Endometrium (tissue), 2 donors: ENCODE measurements at regions not wholly inside any gene's neighbourhood (a gene's known extent, or its start where the extent isn't known, plus 50 kb on each side); places are given as distances from the start of the nearest gene placed in this dataset.
"Not testable (repeated sequence)": the region's sequence is repeated elsewhere in the genome, so short reads cannot be mapped to it uniquely, and the experiment has no call there.

Experiments
- FAIRE-seq: peaks from 2 replicates; lab custom pipeline; 2012; peaks lifted over from hg19 to GRCh38; lab: Jason Lieb, UNC
- donor health status: control.
- donor health status: control.

GRCh38 chr3:187795207-187795960 is 50.1 kb upstream of the BCL6 start:
- no peak for FAIRE-seq

- no peak for FAIRE-seq
Observed at GRCh38 chr3:187798126-187798525, 52.9 kb upstream of the BCL6 start.

DNA sequence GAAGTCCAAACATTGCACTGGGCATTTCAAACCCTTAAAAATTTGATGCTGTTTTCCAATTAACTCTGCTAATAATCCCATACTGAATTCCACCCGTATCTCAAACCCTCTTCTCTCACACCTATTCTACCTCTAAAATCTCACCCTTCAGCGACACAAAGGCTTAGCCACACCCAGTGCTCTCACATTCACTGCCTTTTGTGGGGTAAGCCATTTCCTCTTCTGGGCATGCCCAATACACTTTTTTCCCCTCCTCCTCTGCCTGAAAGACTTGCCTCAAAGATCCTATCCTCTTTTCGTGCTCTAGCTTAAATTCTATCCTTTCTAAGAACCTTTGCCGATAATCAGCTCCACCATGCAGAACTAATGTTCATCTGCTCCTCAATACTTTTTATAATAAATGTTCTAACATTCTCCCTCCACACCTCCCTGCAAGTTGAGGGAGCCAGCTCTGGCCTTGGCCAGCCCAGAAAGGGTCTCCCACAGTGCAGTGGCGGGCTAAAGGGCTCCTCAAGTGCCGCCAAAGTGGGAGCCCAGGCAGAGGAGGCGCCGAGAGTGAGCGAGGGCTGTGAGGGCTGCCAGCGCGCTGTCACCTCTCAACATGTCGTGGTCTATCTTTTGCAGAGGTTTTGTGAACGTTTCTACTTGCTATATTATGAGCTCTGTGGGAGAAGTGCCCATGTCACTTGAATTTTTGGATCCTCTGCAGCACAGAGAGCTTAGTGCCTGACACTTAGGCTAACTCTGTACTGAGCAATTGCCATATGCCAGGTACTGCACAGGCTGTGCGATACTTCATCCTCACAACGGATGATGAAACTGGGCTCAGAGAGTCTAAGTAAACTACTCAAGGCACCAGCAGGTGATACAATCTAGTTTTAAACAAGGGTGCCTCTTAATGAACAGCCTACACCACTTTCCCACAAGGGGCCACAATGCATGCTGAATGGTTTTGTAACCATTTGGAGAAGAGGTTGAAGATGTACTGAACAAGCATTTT is 53.6 kb upstream of the BCL6 start:
- no peak for FAIRE-seq

DNA sequence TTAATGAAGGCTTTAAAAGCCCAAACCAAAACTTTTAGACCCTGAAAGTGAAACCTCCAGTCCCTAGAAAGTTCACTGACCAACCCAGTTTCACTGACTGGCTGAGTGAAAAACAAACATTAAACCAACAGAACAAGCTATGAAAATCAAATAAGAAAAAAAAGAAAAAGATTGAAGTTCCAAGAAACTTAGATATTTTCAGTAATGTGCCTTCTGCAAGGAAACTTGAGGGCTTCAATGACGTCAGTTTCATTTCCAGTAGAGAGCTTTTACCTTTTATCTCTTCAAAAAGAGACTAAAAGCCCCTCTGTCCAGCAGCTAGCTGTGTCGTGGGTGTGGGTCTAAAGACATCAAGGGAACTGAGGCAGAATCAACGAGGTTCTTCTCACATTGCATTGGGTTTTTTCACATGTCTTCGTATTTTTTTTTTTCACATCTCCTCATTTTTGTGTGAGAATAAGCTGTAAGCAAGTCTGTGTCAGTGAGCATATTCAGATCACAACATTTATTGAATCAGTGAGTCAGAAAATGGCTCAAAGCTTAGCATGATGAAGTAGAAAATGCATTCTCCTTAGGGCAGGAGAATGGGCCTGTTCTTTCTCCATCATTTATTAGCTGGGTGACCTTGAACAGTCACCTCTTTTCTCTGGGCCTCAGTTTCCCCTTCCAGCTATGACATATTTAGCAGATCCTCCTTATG is 54.8 kb upstream of the BCL6 start:
- FAIRE-seq = no peak

DNA sequence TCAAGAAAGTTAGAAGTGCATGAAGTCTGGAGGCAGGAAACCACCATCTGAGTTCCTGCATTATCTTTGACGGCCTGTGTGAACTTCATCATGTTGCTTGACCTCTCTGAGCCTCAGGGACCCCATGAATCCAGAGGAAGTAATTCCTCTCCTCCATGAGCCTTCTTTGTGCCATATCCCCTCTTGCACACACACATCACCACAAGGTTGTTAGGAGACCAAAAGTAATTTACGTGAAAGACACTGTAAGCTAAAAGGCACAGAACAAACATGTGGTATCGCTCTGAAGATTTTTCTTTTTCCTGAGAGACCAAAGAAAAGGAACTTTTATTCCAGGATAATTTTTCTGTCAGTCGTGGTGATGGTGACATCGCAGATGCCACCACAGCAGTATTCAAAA is 55.9 kb upstream of the BCL6 start:
- FAIRE-seq = no peak

GRCh38 chr3:187802203-187802927 is 57.1 kb upstream of the BCL6 start:
- no peak for FAIRE-seq

GRCh38 chr3:187802928-187803259 is 57.6 kb upstream of the BCL6 start:
- FAIRE-seq = no peak

GRCh38 chr3:187804120-187804744 is 59.0 kb upstream of the BCL6 start:
- no peak for FAIRE-seq

DNA sequence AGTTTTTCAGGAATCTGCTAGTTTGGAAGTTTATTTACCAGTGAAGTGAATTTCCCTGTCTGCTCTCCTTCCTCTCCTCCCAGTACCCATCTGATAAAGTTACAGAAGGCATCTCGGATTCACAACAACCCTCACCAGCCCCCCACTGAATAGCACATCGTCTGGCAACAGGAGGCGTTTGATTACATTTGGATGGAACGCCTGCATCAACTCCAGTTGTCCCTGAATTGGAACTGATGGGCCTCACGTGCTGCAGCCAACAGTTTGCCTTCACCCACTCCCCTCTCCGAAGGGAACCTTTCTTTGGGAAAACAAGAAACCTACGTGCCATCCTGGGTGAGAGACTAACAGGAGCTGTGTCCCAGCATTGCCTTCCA is 59.5 kb upstream of the BCL6 start:
- no peak for FAIRE-seq

GRCh38 chr3:187805774-187806173 is 60.5 kb upstream of the BCL6 start:
- FAIRE-seq = no peak

GRCh38 chr3:187807086-187807862 is 62.0 kb upstream of the BCL6 start:
- no peak for FAIRE-seq

- no peak for FAIRE-seq
Observed at GRCh38 chr3:187808527-187808895, 63.2 kb upstream of the BCL6 start.

- no peak for FAIRE-seq
Observed at GRCh38 chr3:187809612-187809991, 64.3 kb upstream of the BCL6 start.

DNA sequence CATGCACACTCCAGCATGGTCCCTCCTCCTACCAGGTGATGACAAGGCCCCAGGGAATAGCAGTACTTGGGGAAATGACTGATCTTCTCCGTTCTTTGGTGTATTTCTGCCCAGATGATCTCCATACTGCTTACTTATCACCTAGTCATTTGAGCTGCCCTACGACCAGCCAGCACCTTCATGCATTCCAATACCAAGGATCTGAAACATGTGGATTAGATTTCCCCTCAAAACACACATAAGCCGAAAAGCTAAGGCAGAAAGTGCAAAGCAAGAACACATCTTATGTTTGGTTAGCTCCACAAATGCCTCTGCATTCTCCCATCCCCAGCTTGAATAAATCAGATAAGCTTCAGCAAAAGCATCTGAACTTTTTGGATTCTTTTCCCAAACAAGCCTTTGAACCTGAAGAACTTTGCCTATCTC is 64.8 kb upstream of the BCL6 start:
- no peak for FAIRE-seq

DNA sequence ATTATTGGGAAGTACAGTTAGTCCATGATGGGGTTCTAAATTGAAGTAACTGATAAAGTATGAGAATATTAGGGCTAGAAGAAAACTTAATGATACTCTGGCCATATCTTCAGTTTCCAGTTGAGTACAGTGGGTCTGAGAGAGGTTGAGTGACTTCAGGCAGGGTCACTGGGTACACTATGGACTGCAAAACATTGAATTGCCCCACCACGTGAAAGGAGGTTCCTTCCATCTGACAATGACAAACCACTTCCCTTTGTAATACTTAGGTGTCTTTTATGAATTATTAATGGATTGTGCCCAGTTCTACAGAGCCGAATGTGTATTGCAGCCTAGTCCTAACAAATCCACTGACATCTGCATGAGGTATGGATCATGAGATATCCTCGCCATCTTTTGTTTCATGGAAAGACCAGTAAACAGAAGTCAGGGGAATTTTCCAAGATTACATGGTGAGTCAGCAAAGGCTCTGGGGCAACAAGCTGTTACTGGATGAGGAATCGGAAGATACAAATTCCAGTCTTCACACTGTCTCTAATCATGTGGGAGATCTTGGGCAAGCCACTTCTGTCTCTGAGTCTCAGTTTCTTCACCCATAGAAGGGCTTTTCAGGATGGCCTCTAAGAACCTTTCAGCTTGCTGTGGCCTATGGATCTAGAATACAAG is 66.5 kb upstream of the BCL6 start:
- no peak for FAIRE-seq

DNA sequence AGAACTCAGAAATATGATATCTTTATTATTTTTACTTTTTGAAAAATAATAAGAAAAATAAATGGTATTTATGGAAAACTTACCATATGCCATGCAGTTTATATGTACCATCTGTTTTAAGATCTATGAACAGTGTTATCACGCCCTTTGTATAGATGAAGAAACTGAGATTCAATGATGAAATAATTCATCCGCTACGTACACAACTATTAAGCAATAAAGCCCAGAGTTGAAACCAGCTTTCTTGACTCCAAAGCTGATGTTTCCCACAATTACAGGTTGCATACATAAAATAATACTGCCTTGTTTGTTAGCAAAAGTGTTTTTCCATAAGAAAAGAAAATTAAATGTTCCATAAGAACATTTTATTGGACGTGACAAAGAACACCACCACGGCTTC is 67.2 kb upstream of the BCL6 start:
- FAIRE-seq = no peak

- no peak for FAIRE-seq
Observed at GRCh38 chr3:187813198-187813597, 67.9 kb upstream of the BCL6 start.

GRCh38 chr3:187817766-187818165 is 72.5 kb upstream of the BCL6 start:
- FAIRE-seq = not testable (repeated sequence)

- FAIRE-seq = no peak
Observed at GRCh38 chr3:187821616-187822317, 76.5 kb upstream of the BCL6 start.

- FAIRE-seq = no peak
Observed at GRCh38 chr3:187822402-187822801, 77.1 kb upstream of the BCL6 start.
